ENCODE measurements at regions not wholly inside any gene's neighbourhood (a gene's known extent, or its start where the extent isn't known, plus 50 kb on each side); places are given as distances from the start of the nearest gene placed in this dataset.
"Not testable (repeated sequence)": the region's sequence is repeated elsewhere in the genome, so short reads cannot be mapped to it uniquely, and the experiment has no call there.

DNA sequence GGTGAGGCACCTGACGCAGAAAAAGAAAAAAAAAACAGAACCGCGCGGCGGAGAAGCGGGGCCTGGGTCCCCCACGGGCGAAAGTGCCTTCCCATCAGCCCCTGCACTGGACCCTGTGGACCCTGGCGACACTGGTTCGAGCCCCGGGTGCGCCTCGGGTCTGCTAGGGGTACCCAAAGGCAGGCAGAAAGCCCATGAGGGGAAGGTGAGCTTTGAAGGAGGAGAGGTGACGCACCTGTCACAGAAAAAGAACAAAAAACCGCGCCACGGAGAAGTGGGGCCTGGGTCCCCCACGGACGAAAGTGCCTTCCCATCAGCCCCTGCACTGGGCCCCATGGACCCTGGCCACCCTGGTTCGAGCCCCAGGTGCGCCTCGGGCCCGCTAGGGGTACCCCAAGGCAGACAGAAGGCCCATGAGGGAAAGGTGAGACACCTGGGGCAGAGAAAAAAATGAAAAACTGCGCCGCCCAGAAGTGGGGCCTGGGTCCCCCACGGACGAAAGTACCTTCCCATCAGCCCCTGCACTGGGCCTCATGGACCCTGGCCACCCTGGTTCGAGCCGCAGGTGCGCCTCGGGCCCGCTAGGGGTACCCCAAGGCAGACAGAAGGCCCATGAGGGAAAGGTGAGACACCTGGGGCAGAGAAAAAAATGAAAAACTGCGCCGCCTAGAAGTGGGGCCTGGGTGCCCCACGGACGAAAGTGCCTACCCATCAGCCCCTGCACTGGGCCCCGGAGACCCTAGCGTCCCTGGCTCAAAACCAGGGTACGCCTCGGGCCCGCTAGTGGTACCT, 227.4 kb downstream of the CCDC74A start:
- DNase-seq, result no peak

DNA sequence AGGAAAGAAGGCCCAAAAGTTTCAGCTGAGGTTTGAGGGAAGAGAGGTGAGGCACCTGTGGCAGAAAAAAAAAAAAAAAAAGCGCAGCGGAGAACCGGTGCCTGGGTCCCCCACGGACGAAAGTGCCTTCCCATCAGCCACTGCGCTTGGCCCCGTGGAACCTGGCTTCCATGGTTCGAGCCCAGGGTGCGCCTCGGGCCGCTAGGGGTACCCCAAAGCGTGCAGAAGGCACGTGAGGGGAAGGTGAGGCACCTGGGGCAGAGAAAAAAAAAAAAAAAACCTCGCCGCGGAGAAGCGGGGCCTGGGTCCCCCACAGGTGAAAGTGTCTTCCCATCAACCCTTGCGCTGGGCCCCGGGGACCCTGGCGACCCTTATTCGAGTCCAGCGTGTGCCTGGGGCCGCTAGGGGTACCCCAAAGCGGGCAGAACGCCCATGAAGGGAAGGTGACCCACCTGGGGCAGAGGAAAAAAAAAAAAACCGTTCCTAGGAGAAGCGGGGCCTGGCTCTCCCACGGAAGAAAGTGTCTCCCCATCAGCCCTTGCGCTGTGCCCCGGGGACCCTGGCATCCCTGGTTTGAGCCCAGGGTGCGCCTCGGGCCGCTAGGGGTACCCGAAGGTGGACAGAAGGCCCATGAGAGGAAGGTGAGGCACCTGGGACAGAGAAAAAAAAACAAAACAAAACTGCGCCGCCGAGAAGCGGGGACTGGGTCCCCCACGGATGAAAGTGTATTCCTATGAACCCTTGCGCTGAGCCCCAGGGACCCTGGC, 228.6 kb downstream of the CCDC74A start:
- no peak for DNase-seq

DNA sequence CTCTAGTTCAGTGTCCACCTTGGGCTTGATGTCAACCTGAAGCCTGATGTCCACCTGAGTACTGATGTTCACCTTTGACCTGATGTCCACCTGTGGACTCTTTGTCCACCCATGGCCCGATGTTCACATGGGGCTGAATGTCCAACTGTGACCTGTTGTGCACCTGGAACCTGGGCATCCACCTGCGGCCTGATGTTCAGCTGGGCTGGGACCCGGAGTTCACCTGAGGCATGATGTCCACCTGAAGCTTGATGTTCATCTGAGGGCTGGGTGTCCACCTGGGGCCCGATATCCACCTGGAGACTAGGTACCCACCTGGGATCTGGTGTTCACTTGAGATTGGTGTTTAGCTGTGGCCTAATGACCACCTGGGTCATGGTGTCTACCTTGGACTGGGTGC, 231.3 kb downstream of the CCDC74A start:
- not testable (repeated sequence) for DNase-seq

DNA sequence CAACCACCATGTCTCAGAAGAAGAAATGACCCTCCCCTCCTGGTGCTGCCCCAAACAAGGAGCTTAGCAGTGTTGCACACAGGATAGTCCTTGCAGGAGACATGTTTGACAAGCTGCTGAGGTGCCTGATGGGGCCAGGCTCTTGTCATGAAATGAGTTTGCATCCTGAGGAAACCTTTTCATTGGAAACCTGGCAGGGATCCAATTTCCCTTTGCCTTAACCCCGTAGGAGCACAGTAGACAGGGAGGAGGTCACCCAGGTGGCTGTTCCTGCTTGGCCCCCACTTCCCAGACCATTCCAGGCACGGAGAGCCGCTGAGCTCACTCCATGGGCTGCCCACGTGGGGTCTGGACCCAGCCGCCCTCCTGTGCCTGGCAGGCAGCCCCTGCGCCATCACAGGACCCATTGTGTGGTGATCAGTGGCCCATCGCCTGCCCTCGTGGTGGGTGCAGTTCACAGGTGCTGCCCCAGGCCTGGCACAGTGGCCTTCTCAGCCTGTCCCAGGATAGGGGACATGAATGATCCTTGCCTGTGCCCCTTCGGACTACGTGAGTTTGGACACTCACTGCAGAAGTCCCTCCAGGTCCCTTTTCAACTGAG, 247.4 kb downstream of the CCDC74A start:
- not testable (repeated sequence) for DNase-seq

DNA sequence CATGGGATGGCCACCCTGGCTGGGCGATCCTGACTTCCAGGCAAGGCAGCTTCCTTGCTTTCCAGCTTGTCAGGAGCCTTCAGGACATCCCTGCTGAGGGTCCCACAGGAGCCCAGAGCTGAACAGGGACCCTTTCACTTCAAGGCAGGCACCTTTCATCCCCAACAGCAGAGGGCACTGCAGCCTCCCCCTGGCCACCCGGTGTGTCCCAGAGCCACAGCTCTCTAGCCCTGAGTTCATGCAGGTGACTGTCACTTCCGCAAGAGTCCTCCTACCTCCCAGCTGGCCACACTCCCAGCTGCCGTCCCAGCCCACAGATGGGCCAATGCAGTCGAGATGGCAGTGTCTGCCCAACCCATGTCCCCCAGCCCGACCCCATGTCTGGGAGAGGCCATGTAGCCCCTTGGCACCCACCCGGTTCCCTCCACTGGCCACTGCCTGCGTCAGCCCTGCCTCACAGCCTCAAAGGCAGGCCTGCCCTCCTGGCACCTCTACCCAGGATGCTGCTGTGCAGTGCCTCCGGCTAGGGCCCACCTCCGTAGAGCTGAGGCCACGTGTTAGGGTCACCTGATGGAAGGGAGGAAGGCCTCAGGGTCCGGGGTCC, 248.3 kb downstream of the CCDC74A start:
- DNase-seq, result not testable (repeated sequence)

DNA sequence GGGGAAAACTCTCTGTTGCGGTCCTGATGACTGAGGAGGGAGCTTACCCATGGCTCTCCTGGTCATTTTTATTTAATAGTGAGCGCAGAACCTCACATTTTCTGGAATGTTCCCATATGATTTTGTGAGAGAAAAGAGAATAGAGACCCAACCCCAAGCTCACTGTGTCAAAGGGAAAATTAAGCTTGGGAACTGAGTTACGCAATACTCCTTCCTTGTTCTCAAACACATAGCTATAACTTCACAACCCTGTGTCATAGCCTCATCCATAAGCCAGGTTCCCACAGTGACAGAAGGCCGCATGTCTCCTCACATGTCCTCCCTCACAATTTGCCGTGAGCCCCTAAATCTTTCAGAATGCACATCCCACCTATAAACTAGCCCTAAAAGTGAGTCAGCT, 252.8 kb downstream of the CCDC74A start:
- not testable (repeated sequence) for DNase-seq

DNA sequence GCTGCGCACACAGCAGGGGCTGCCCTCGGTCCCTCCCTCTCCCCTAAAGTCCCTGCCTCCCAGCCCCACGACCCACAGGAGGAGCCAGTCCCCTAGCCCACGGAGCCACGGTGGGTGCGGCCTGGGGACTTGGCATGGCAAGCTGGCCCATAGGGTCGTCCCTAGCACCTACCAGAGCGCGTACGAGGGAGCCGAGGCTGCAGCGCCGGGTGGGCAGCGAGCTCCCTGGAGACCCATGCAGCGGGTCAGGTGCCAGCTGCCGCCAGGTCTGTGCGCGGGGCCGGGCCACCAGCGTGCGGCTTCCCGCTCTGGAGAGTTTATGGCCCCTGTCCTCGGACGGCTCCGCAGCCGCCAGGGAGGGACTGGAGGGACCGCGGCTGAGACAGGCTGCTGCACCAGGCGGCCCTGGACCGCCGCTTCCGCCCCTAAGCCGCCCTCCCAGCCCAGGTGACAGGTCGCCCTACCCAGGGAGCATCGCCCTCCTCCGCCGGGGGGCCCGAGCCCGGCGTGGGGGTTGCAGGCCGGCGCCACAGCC, 273.6 kb downstream of the CCDC74A start:
- DNase-seq, result no peak

DNA sequence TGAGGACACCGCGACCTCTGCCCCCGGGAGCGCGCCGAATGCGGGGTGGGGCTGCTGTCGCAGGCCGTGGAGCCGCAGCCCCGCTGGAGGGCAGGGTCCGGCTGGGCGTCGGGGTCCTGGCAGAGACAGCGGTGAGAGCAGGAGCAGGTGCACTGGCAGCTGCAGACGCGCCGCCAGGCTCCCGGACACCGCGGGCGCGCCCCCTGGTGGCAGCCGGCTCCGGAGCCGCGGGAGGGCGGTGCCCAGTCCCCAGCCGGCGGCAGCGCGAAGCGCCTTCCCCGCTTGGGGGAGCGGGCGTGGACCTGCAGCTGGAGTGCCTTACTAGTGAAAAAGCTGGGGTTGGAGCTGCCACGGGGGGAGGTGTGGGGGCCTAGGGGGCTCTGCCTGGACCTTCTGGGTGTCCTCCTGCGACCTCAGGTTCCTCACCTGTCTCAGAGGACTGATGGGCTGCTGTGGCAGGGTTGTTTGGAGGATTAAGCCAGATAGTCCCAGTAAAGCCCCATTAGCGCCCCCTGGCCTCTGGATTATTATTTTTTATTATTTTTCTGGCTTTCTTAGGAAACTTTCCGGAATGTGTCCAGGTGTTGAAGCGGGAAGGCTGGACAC, 274.2 kb downstream of the CCDC74A start:
- DNase-seq, result peak; percentile 75

DNA sequence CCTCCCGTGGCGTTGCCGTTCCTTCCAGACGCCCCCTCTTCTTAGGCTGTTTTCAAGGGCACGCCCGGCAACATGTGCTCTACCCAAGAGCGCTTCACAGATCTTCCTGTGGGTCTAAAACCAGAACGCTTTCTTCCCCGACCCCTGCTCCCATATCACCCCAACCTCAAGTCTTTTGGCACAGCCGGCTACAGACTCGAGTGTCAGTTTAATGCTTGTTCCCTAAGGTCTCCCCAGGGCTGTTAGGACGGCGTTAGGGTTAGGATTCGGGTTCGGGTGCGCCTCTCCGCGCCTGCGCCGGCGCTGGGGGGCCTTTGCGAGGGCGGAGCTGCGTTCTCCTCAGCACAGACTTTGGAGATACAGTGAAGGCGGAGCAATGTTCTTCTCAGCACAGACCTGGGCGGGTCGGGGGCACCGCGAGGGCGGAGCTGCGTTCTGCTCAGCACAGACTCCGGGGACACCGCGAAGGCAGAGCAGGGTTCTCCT, 274.7 kb downstream of the CCDC74A start:
- DNase-seq, result peak; percentile 35

DNA sequence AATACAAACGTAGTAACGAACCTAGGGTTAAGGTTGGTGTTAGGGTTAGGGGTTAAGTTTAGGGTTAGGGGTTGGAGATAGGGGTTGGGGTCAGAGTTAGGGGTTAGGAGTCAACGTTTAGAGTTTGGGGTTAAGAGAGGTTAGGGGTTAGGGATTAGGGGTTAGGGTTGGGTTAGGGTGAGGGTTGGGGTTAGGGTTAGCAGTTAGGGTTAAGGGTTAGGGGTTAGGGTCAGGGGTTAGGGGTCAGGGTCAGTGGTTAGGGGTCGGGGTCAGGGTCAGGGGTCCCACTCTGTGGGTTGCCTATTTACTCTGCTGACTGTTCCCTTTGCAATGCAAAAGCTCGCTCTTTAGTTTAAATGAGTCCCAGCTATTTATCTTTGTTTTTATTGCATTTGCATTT, 275.5 kb downstream of the CCDC74A start:
- not testable (repeated sequence) for DNase-seq

DNA sequence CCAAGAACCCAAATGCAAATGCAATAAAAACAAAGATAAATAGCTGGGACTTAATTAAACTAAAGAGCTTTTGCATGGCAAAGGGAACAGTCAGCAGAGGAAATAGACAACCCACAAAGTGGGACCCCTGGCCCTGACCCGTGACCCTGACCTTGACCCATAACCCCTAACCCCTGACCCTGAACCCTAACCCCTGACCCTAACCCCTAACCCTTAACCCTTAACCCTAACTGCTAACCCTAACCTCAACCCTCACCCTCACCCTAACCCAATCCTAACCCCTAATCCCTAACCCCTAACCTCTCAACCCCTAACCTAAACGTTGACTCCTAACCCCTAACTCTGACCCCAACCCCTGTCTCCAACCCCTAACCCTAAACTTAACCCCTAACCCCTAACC, 284.9 kb downstream of the CCDC74A start:
- DNase-seq, result not testable (repeated sequence)

DNA sequence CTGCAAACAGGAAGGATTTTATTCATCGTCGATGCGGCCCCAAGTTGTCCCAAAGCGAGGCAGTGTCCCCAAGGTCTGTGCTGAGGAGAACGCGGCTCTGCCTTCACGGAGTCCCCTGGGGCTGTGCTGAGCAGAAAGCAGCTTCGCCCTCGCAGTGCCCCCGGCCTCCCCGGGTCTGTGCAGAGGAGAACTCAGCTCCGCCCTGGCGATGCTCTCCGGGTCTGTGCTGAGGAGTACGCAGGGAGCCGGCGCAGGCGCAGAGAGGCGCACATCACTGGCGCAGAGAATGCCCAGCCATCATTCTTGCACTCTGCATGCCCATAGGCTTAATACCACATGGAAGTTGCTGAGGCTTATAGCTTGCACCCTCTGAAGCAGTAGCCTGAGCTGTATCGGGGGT, 285.7 kb downstream of the CCDC74A start:
- not testable (repeated sequence) for DNase-seq

DNA sequence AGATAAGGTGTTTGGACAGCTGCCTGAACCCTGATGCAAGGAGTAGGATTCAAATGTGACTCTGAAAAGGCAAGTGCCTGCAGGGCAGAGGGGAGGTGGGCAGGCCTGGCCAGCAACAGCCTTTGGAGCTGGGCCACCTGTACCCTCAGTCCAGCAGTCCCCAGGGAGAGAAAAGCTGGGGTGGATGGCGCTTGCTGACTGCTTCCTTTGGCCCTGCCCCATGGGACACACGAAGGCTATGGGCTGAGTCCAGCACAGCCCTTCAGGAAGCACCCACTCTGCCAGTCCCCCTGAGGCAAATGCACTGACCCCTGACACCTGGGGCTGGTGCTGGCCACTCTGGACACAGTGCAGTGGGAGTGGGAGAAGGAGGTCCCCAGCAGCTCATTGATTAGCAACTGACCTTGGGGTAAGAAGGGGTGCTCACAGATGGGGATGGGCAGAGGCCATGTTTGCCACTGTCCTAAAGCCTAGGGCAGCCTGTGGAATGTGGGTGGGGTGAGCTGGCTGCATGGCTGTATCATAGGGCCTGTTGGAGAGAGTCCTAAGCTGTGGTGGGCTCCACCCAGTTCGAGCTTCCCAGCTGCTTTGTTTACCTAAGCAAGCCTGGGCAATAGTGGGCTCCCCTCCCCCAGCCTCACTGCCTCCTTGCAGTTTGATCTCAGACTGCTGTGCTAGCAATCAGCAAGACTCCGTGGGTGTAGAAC, 290.7 kb downstream of the CCDC74A start:
- not testable (repeated sequence) for DNase-seq

DNA sequence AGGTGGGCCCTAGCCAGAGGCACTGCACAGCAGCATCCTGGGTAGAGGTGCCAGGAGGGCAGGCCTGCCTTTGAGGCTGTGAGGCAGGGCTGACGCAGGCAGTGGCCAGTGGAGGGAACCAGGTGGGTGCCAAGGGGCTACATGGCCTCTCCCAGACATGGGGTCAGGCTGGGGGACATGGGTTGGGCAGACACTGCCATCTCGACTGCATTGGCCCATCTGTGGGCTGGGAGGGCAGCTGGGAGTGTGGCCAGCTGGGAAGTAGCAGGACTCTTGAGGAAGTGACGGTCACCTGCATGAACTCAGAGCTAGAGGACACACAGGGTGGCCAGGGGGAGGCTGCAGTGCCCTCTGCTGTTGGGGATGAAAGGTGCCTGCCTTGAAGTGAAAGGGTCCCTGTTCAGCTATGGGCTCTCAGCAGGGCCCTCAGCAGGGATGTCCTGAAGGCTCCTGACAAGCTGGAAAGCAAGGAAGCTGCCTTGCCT, 294.6 kb downstream of the CCDC74A start:
- not testable (repeated sequence) for DNase-seq

DNA sequence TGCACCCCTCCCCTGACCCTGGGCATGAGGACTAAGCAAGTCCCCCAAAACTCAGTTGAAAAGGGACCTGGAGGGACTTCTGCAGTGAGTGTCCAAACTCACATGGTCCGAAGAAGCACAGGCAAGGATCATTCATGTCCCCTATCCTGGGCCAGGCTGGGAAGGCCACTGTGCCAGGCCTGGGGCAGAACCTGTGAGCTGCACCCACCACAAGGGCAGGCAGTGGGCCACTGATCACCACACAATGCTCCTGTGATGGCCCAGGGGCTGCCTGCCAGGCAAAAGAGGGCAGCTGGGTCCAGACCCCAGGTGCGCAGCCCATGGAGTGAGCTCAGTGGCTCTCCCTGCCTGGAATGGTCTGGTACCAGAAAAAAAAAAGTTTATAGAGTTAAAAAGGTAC, 295.4 kb downstream of the CCDC74A start:
- DNase-seq, result not testable (repeated sequence)

DNA sequence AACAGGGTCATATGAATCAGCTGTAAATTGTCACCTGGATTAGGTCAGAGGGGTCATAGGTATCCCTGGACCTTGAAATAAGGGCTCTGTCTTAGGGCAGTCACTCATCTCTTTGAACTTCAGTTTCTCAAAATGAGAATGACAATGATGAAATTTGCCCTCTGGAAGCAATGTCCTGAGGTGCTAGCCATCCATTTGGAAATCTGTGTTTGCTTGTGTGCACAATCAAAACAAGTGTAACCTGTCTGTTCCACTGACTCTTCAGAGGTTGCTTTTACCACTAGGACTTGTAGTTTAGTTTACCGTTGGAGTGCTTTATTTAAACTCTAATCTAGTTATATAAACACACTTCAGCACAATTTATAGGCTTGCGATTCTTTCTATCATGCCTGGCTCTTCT, 297.3 kb downstream of the CCDC74A start:
- not testable (repeated sequence) for DNase-seq

DNA sequence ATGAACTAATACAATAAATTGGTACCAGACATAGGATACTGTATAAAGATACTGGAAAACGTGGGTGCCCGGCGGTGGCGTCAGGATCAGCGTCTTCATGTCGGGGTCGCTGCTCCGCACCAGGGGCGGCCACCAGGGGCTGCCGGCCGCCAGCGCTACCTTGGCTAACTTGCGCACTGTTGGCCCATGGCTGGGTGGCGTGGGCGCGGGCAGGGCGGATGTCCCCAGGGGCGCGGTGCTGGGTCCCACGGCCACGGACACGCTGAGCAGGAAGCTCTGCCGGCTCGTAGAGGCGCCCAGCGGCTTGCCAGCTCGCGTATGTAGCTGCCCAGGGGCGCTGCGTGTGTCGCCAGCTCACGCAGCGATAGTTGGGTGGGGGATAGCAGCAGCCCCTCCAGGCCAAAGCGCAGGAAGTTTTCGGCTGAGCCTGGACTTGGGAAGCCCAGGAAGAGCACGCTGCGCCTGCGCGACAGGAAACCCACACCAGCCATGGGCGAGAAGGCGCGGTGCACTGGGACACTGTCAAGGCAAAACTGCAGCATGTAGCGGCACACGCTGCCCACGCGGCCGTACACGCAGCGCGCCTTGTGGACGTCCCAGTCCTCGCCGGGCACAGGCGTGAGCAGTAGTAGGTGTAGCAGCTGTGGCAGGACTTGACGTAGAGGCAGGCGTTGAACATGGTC, 299.9 kb downstream of the CCDC74A start:
- DNase-seq, result no peak

DNA sequence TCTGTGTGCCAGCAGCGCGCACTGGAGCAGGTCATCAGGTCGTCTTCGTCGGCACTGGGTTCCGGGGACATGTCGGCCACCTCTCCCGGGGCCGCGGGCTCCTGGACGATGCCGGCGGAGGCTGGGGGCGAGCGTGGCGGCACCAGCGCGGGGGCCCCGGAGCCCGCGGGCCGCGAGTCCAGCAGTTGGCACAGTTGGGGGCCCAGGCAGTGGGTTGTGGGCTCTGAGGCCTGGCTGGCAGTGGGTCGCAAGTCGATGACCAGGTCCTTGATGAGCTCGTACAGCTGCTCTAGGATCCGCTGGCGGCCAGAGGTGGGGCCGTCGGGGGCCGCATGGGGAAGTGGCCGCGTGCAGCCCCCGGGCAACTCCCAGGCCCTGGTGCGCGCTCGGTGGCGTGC, 300.5 kb downstream of the CCDC74A start:
- no peak for DNase-seq

DNA sequence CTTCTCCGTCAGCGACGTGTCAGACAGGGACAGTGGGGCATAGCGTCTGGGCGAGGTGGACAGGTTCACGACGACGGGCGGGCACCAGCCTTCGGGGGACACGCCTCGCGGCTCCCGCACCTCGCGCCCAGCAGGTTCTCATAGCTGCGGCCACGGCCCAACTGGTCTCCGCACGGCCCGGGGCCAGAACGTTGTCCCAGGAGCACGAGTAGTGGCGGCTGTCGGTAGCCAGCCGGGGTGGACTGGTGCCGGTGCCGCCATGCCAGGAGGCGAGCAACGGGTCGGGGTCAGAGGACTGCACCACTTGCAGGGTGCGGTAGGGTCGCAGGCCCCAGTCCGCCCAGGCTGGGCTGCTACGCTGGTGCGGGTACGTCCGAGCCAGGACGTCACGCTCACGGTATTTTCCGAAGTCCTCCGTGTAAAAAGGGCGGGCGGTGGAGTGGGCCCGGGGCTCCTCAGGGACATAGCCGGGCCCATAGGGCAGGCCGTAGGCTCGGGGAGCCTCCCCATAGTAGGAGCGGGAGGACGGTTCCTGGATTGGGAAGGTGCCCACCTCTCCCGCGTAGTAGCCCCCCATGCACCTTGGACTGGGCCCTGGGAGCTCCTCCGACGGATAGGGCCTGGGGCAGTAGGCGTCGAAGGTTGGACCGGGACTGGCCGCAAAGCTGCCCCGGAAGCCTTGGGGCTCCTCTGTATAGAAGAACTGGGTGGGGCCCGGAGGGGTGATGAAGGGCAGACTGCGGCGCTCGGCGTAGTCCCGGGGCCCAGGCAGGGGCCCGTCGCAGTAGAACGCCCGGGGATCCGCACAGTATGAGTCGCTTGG, 301.2 kb downstream of the CCDC74A start:
- DNase-seq, result not testable (repeated sequence)

All from stimulated activated CD4-positive, alpha-beta T cell treated with anti-CD3 and anti-CD28 coated beads, Interleukin-1b, Interleukin-23, amount 100 ng/mL, for 48 hours (primary cell).